GM13977 (cell line): ENCODE measurements at regions not wholly inside any gene's neighbourhood (a gene's known extent, or its start where the extent isn't known, plus 50 kb on each side); places are given as distances from the start of the nearest gene placed in this dataset.
A peak's percentile ranks its signal among the peaks of the same experiment; 100 is the strongest.

Experiments
- DNase-seq: peaks from one replicate; pipeline ENCODE4 v3.0.0; 2012; ENCODE audit warnings: low spot score
- CTCF ChIP-seq: IDR thresholded peaks from 2 replicates; pipeline ENCODE4 v1.5.1; 2012; ENCODE audit warnings: mild to moderate bottlenecking, control low read depth; ENCODE audit not compliant: insufficient read depth; ENCODE audit errors: extremely low read depth, missing control alignments
- in situ Hi-C: fragments of 300-500 bp; cut with MboI; formaldehyde crosslinking; loops from one replicate; pipeline ENCODE4 v1.12.0; 2022; ENCODE audit warnings: low sequenced_read_pairs, low pct_unique_long_range_greater_than_20kb, mixed read lengths, inconsistent platforms; ENCODE audit not compliant: unreplicated experiment

DNA sequence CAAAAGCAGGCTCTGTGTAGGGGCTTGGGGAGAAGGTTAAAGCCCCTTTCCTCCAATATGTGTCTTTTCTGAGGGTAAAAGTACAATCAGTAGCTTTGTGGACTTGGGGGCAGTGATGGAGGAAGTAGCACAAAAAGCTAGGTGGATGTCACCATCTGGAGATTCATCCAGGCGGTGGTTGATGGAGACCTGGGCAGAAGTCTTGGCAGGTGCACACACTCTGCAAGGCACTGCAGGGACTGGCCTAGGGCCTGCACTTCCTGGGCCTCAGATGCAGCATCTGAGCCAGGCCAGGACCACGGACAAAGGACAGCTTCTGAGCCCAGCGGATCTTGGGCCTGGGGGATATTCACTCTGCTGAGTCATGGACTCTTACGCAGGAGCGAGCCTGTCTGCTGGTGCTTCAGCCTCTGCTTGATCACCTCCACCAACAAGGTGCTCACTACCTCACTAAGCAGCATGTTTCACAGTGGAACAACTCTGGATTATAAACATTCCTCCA lies 391.1 kb downstream of the TNS1 start:
- in situ Hi-C loops: no loop called here
- DNase-seq: no peak

DNA sequence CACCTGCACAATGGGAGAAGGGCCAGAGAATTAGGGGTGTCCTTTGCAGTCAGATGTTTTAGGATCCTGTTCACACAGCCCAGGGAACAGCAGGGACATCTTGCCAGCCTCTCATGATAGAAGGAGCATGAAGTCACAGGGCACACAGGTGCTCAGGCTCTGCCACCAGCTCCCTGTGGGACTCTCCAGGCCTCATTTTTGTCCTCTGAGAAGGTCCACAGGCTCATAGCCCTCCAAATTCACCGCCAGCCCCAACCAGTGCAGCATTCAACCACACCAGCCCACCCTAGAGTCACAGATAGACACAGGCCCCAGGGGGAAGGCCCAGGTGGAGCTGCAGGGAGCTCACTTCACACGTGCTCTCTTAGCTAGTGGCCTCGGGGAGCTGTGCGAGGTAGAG lies 391.7 kb downstream of the TNS1 start:
- TF ChIP-seq CTCF: no peak
- in situ Hi-C loops: no loop called here
- no peak for DNase-seq

More for the DNA sequence above, 391.1 kb downstream of the TNS1 start:
- no peak for TF ChIP-seq CTCF

- in situ Hi-C loops: no loop called here
Measured at GRCh38 chr2:217610401-217610814, 392.4 kb downstream of the TNS1 start.

GRCh38 chr2:217609952-217610351 lies 392.8 kb downstream of the TNS1 start:
- in situ Hi-C loops: no loop called here
- DNase-seq: no peak
- no peak for TF ChIP-seq CTCF

More at GRCh38 chr2:217610401-217610814, 392.4 kb downstream of the TNS1 start:
- no peak for TF ChIP-seq CTCF
- peak; percentile 47 for DNase-seq

DNA sequence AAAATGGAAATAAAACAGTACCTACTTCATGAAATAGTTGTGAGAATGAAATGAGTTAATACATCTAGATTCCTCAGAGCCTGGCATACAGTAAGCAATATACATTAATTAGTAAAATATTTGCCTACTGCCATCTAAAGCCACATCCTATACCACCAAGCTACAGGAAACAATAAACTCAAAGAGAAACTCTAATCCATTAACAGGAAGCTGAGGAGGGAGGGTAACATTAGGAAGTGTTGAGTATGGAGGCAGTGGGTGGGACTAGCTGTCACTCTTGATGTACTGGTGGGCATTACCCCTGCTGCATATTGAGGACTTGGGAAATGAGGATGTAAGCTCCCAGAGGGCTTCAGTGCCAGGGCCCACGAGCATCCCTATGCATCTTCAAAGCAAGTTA lies 396.5 kb downstream of the TNS1 start:
- in situ Hi-C loops: no loop called here
- no peak for DNase-seq
- TF ChIP-seq CTCF: no peak

DNA sequence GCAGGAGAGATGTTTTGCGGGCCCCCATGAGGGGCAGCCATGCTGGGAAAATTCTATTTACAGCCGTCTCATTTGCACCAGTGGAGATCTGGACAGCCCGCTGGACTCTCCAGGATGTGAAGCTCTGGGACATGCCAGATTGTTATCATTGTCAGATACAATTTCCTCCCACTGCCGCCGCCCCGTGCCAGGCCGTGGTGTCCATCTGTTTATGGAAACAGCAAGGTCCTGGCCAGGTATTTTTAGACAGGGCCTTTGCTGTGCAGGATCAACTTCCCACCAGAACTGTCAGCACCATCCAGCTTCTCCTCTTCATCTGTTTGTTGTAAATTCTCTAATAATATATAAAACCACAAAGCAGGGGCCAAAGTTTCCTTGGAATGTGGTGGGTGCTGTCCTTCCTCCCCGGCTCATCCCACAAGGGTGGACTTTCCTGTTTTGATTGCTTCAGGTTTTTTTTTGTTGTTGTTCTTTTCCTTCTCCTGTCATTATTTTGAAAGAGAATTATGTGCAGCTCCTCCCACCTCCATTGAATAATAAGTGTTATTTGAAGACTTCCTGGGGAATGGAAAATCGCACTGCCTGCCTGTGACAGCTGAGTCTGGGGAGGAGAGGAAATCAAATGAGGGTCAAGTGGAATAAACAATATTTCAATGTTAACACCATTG lies 398.1 kb downstream of the TNS1 start:
- TF ChIP-seq CTCF: no peak
- in situ Hi-C loops: no loop called here
- DNase-seq: no peak

DNA sequence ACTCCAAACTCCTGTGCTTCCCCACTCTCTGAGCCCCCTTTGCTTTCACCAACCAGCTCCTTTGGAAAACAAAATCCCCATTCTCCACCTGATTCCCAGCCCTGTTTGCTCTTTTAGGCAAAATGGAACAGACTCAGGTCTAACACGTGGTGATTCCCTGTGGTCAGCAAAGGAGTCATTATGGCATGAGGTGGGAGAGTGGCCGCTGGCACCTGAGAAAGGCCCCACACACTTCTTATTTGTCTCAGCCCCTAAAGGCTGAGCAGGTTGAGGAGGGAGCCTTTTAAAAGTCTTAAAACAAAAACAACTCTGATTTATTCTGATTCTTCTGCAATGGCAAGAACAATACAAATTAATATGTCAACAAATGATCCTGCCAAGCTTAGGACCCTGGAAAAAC lies 401.2 kb downstream of the TNS1 start:
- no peak for DNase-seq
- no peak for TF ChIP-seq CTCF
- in situ Hi-C loops: no loop called here
